Activated CD4-positive, alpha-beta memory T cell treated with anti-CD3 and anti-CD28 coated beads, Interleukin-2, amount 10 ng/mL, durations not matched to agents 7 days and 5 days (primary cell): ENCODE measurements at regions not wholly inside any gene's neighbourhood (a gene's known extent, or its start where the extent isn't known, plus 50 kb on each side); places are given as distances from the start of the nearest gene placed in this dataset.

Experiments used
- CTCF ChIA-PET: fragments of 350-600 bp; sonication (Branson Sonifier 250); formaldehyde crosslinking; loops from one replicate; lab custom pipeline; 2021; ENCODE audit warnings: antibody characterized with exemption, inconsistent platforms; lab: Charles Lee
- POLR2A ChIA-PET: fragments of 350-600 bp; sonication (Branson Sonifier 250); formaldehyde crosslinking; loops from one replicate; lab custom pipeline; 2021; ENCODE audit warnings: antibody characterized with exemption; lab: Charles Lee
- DNase-seq: peaks from one replicate; pipeline ENCODE4 v3.0.0-alpha.2; 2020
- H3K27ac Mint-ChIP-seq: one replicate; pipeline ENCODE4 v1.8.0; 2021; ENCODE audit warnings: mild to moderate bottlenecking, mixed read lengths
- H3K27me3 Mint-ChIP-seq: one replicate; pipeline ENCODE4 v1.8.0; 2021; ENCODE audit warnings: mixed read lengths
- H3K36me3 Mint-ChIP-seq: one replicate; pipeline ENCODE4 v1.8.0; 2021; ENCODE audit warnings: low read depth, mixed read lengths
- H3K4me1 Mint-ChIP-seq: one replicate; pipeline ENCODE4 v1.8.0; 2021; ENCODE audit warnings: mixed read lengths
- H3K4me3 Mint-ChIP-seq: one replicate; pipeline ENCODE4 v1.8.0; 2021; ENCODE audit warnings: mild to moderate bottlenecking, mixed read lengths
- H3K9me3 Mint-ChIP-seq: one replicate; pipeline ENCODE4 v1.8.0; 2021; ENCODE audit warnings: mixed read lengths

DNA sequence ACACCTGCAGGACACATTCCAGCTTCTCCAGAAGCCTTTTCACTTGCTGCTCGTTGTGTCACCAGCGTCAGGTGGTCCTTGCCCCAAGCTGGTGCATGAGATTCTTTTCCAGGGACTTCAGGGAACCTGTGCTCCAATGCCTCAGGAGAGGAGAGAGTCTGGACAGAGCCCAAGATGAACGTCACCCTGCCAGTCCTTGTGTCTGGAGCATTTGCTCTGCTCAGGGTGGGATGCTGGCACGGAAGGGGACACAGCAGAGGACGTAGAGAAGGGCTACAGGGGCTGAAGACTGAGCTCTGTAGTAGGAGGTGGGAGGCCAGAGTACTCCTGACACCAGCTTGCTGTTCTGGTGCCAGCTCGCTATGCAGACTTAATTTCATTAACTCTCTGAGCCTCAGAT lies 262.1 kb downstream of the XXYLT1 start:
- CTCF ChIA-PET, result no interaction called here

DNA sequence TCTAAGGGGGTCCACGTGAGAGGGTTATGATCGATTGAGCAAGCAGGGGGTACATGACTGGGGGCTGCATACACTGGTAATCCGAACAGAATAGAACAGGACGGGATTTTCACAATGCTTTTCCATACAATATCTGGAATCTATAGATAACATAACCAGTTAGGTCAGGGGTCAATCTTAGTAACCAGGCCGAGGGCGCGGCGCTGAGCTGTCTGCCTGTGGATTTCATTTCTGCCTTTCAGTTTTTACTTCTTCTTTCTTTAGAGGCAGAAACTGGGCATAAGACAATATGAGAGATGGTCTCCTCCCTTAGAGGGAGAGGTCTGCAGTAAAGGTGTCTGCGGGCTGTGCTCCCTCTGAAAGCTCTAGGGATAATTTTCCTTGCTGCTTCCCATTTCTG lies 261.3 kb downstream of the XXYLT1 start:
- H3K4me1 Mint-ChIP-seq, result no peaks in the 10 kb centered on the region
- no peak overlapping the region for H3K27ac Mint-ChIP-seq
- no peak overlapping the region for H3K4me3 Mint-ChIP-seq
- H3K9me3 Mint-ChIP-seq, result no peaks in the 10 kb centered on the region
- no peaks in the 10 kb centered on the region for H3K36me3 Mint-ChIP-seq
- POLR2A ChIA-PET, result no interaction called here
- no peak for DNase-seq
- peaks cover 9% of the 10 kb centered on the region for H3K27me3 Mint-ChIP-seq
- CTCF ChIA-PET, result no interaction called here

More for the DNA sequence above, 262.1 kb downstream of the XXYLT1 start:
- no peak overlapping the region for H3K4me3 Mint-ChIP-seq
- POLR2A ChIA-PET, result no interaction called here
- no peaks in the 10 kb centered on the region for H3K4me1 Mint-ChIP-seq
- DNase-seq, result no peak
- H3K27me3 Mint-ChIP-seq, result peaks cover 12% of the 10 kb centered on the region
- H3K9me3 Mint-ChIP-seq, result no peaks in the 10 kb centered on the region
- H3K27ac Mint-ChIP-seq, result no peak overlapping the region
- no peaks in the 10 kb centered on the region for H3K36me3 Mint-ChIP-seq

DNA sequence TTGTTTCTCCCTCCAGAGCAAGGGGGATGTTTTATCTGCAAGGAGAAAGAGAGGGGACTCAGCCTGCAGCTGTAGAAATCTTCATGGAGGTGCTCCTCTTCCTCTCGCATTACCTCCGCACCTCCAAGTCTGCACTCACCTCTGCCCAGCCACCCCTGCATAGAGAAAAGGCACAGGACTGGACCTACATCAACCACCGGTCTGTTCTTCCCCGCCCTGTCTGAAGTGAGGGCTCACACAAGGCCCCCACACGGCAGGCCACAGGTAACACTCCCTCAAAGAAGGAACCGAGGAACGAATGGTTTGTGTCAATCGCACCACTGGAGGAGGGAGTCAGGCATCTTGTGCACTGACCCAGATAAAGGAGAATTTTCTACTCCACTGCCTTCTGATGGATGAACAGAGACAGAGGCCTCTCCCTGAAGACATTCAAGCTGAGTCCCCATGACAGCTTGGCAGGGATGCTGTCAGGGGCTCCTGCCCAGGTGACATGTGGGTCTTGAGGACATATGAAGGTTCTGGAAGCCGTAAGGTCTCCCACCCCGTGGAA lies 260.3 kb downstream of the XXYLT1 start:
- ChIA-PET CTCF (no interaction called here), POLR2A (no interaction called here)
- Mint-ChIP-seq H3K36me3 (no peaks in the 10 kb centered on the region), H3K4me1 (peaks cover 4% of the 10 kb centered on the region), H3K27ac (no peak overlapping the region), H3K4me3 (no peak overlapping the region), H3K9me3 (no peaks in the 10 kb centered on the region), H3K27me3 (peaks cover 9% of the 10 kb centered on the region)
- no peak for DNase-seq

DNA sequence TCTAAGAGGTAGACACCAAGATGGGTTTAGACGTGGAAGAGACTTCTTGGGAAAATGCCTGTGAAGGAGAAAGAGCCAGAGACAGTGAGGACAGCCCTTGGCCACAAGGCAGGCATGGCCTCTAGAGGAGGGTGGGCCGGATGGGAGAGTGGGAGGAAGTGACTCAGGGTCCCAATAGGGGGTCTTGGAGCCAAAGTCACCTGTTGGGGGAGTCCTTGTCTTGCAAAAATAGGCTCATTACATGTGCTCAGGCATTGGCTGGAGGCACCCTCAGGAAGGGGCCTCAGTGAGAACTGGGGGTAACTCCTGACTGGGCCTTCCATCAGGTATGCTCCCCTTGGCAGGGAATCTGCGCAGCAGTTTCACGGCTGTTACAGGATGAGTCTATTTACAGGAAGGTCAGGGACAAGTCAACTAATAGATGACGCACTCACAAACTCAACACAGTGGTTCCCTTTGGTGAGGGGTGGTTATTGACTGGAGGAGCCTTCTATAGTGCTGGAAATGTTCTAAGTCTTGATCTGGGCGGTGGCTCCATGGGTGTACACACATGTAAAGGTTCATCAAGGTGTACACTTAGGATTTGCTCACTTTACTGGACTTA lies 259.6 kb downstream of the XXYLT1 start:
- H3K36me3 Mint-ChIP-seq, result no peaks in the 10 kb centered on the region
- DNase-seq, result no peak
- CTCF ChIA-PET, result interaction anchor here (1.4 kb wide), 1 partner anchor 8 kb away, joined by 3 read pairs; no protein-coding TSS in a partner anchor
- H3K27ac Mint-ChIP-seq, result no peak overlapping the region
- POLR2A ChIA-PET, result no interaction called here
- H3K4me1 Mint-ChIP-seq, result peaks cover 4% of the 10 kb centered on the region
- no peaks in the 10 kb centered on the region for H3K9me3 Mint-ChIP-seq
- H3K27me3 Mint-ChIP-seq, result peaks cover 8% of the 10 kb centered on the region
- H3K4me3 Mint-ChIP-seq, result no peak overlapping the region

DNA sequence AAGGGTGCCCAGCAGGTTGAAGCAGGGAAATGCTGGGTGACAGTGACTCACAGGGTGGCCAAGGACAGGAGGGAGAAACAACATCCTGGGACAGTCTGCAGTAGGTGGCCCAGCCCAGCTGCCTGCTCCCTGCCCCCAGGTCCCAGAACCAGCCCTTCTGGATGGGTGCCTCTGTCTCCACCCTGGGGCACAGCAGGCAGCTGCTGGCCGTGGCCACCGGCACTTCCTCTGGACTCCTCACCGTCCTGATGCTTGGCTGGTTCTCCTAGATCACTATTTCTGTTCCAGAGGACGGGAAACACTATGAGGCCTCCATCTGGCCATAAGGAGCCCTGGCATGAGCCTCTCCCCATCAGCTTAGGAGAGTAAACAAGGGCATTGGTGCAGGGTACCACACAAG lies 258.9 kb downstream of the XXYLT1 start:
- Mint-ChIP-seq H3K27me3 (peaks cover 6% of the 10 kb centered on the region), H3K9me3 (no peaks in the 10 kb centered on the region), H3K36me3 (no peaks in the 10 kb centered on the region), H3K4me1 (peaks cover 4% of the 10 kb centered on the region), H3K27ac (no peak overlapping the region), H3K4me3 (no peak overlapping the region)
- CTCF ChIA-PET, result interaction anchor here (1.4 kb wide), 1 partner anchor 9 kb away, joined by 3 read pairs; no protein-coding TSS in a partner anchor
- POLR2A ChIA-PET, result no interaction called here
- DNase-seq, result no peak

DNA sequence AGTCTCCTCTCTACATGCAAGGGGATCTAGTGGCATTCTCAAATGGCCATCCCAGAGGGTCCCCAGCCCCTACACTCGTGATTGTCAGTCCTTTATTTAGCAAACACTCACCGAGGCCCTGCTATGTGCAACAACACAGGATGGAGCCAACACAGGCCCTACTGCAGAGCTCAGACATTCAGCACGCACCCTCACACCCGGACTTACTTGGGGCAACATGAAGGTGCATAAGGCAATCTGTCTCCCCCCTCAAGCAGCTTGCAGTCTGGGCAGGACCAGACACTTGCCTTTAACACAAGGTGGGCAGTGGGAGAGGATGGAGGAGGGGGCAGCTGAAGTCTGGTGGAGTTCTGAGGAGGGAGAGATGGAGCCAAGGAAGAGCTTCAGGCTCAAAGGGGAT lies 258.4 kb downstream of the XXYLT1 start:
- ChIA-PET POLR2A (no interaction called here), CTCF (interaction anchor here (1.1 to 1.4 kb wide), 2 partner anchors 9 to 10 kb away, joined by 3 read pairs; no protein-coding TSS in a partner anchor)
- Mint-ChIP-seq H3K27ac (no peak overlapping the region), H3K36me3 (no peaks in the 10 kb centered on the region), H3K4me3 (no peak overlapping the region), H3K27me3 (peaks cover 5% of the 10 kb centered on the region), H3K9me3 (no peaks in the 10 kb centered on the region), H3K4me1 (peaks cover 4% of the 10 kb centered on the region)
- DNase-seq, result no peak

DNA sequence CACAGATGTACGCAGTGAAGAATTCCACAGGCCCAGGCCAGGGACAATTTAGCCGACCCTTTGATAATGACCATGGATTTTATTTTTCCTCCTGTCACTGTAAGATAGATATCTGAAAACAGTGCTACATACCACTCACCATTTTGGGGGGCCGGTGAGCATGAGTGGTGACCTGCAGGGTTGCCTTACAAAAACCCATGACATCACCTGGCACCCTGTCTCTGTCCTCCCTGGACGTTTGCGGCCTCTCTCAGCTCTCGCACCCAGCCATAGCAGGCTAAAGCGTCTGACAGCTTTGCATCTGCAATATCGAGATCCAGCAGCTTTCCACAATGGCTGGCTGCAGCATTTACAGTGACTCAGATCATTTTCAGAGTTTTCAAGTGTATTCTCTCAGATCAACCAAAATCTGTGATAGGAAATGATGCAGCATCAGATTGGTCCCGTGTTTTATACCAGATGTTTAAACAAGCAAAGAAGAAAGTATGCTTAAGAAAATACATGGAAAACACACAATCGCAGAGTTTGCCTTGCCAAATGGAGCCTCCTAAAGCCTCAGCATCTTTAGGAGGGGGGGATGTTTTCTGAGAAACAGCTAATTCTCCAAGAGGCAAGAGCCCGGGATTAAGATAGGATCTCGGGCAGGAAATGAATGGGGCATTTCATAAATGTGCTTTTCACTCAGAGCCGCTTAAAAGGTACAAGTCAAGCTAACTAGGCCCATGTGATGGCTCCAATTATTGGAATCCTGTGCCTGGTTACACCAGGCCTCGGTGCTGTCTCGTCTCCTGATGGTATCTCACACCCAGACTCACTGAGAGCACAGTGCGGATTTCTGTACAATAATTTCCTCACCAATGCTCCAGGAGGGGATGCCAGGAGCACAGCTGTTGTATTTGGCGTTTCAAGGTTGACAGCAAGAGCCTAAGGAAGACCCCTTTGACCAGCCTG lies 257.3 kb downstream of the XXYLT1 start:
- H3K27me3 Mint-ChIP-seq, result peaks cover 7% of the 10 kb centered on the region
- ChIA-PET POLR2A (no interaction called here), CTCF (interaction anchor here (1.1 kb wide), 1 partner anchor 11 kb away, joined by 3 read pairs; no protein-coding TSS in a partner anchor)

DNA sequence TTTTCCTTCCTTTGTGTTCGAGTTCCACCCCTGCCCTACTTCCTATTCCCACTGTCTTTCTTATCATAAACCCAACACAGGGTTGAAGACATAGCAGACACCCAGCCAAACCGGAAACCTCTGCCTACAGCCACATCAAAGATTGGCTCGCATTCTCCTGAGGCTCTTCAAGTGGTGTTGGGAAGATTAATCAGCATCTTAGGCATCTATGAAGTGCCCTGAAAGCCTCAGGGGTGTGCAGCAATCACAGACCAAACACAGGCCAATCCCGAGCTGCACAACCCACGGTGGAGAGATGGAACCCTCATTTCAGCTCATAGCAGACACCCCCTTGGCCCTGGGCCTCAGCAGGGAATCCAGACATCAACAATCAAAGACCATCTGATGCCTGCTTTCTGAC lies 255.9 kb downstream of the XXYLT1 start:
- DNase-seq, result no peak
- Mint-ChIP-seq H3K36me3 (no peaks in the 10 kb centered on the region), H3K27me3 (peaks cover 12% of the 10 kb centered on the region), H3K4me1 (peaks cover 4% of the 10 kb centered on the region), H3K27ac (no peak overlapping the region), H3K9me3 (no peaks in the 10 kb centered on the region), H3K4me3 (no peak overlapping the region)
- ChIA-PET CTCF (no interaction called here), POLR2A (no interaction called here)

More for the DNA sequence above, 257.3 kb downstream of the XXYLT1 start:
- no peak overlapping the region for H3K27ac Mint-ChIP-seq
- H3K4me1 Mint-ChIP-seq, result peaks cover 4% of the 10 kb centered on the region
- no peaks in the 10 kb centered on the region for H3K9me3 Mint-ChIP-seq
- no peak overlapping the region for H3K4me3 Mint-ChIP-seq
- DNase-seq, result no peak
- H3K36me3 Mint-ChIP-seq, result no peaks in the 10 kb centered on the region

DNA sequence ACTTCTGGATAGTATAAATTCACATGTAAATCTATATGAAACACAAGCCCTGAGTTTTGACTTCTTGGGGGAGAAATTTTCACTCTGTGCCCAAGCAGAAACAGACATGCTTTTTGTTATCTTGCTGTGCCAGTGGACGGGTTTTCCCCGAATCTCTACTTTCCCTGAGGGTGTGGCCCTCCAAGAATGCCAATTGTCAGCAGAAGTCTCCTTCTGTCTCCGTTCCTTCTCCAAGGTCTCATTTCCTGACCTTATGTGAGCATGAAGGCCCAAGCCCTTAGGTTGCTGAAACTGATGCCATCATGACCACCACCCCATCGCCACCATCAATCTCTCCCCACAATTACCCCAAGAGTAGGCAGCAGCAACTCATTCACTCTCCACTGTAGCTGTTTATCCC lies 253.8 kb downstream of the XXYLT1 start:
- H3K4me3 Mint-ChIP-seq, result no peak overlapping the region
- H3K36me3 Mint-ChIP-seq, result no peaks in the 10 kb centered on the region
- H3K9me3 Mint-ChIP-seq, result no peaks in the 10 kb centered on the region
- POLR2A ChIA-PET, result no interaction called here
- H3K27ac Mint-ChIP-seq, result no peak overlapping the region
- CTCF ChIA-PET, result no interaction called here
- peaks cover 25% of the 10 kb centered on the region for H3K27me3 Mint-ChIP-seq
- DNase-seq, result no peak
- peaks cover 4% of the 10 kb centered on the region for H3K4me1 Mint-ChIP-seq
